DMS79 treated with DMSO at 0.1 percent for 48 hours (cell line): ENCODE measurements at regions not wholly inside any gene's neighbourhood (a gene's known extent, or its start where the extent isn't known, plus 50 kb on each side); places are given as distances from the start of the nearest gene placed in this dataset.
"Not testable (repeated sequence)": the region's sequence is repeated elsewhere in the genome, so short reads cannot be mapped to it uniquely, and the experiment has no call there.

Experiments
- DNase-seq: peaks from one replicate; lab custom pipeline; 2025; lab: John Stamatoyannopoulos, UW

- no peak for DNase-seq
Measured at GRCh38 chr1:29388170-29388569, 151.8 kb downstream of the PTPRU start.

GRCh38 chr1:29387210-29387609 lies 150.9 kb downstream of the PTPRU start:
- no peak for DNase-seq

- DNase-seq = not testable (repeated sequence)
Measured at GRCh38 chr1:29386453-29386852, 150.1 kb downstream of the PTPRU start.

- no peak for DNase-seq
Measured at GRCh38 chr1:29385966-29386365, 149.6 kb downstream of the PTPRU start.

GRCh38 chr1:29384496-29385015 lies 148.2 kb downstream of the PTPRU start:
- DNase-seq = no peak

- no peak for DNase-seq
Measured at GRCh38 chr1:29383746-29384371, 147.5 kb downstream of the PTPRU start.

- DNase-seq = no peak
Measured at GRCh38 chr1:29382851-29383745, 146.8 kb downstream of the PTPRU start.

- no peak for DNase-seq
Measured at GRCh38 chr1:29381426-29381825, 145.1 kb downstream of the PTPRU start.

GRCh38 chr1:29380532-29380931 lies 144.2 kb downstream of the PTPRU start:
- no peak for DNase-seq

GRCh38 chr1:29379443-29380073 lies 143.2 kb downstream of the PTPRU start:
- no peak for DNase-seq
